HEK293 (cell line): ENCODE measurements at regions not wholly inside any gene's neighbourhood (a gene's known extent, or its start where the extent isn't known, plus 50 kb on each side); places are given as distances from the start of the nearest gene placed in this dataset.
A peak's percentile ranks its signal among the peaks of the same experiment; 100 is the strongest.

Source experiments
- CTCF ChIA-PET: fragments of 350-600 bp; formaldehyde crosslinking; extraction: SDS; loops from one replicate; lab custom pipeline; 2021; ENCODE audit warnings: antibody characterized with exemption; lab: Yijun Ruan, JAX
- POLR2A ChIA-PET: fragments of 300-600 bp; formaldehyde crosslinking; extraction: SDS; loops from one replicate; lab custom pipeline; 2020; ENCODE audit warnings: antibody characterized with exemption, inconsistent platforms; lab: Yijun Ruan, JAX
- H3K27ac ChIP-seq: fragments of 200-500 bp; sonication (Bioruptor generic); 2 replicates; pipeline ENCODE4 v1.5.1; 2014; ENCODE audit warnings: low read depth, low read length, control low read depth, inconsistent platforms; ENCODE audit errors: extremely low read depth
- H3K36me3 ChIP-seq, 2 experiments: fragments of 200-500 bp in 1 of 2; sonication (Bioruptor generic) in 1 of 2; 1 replicate in 1 of 2; 2 replicates in 1 of 2; pipeline ENCODE4 v1.5.1; 2014 to 2017; ENCODE audit warnings: inconsistent platforms in 2 of 2, low read length in 2 of 2; ENCODE audit not compliant: control insufficient read depth in 2 of 2, insufficient read depth in 1 of 2
- H3K4me1 ChIP-seq: fragments of 200-500 bp; sonication (Bioruptor generic); 2 replicates; pipeline ENCODE4 v1.5.1; 2014; ENCODE audit warnings: mild to moderate bottlenecking, low read length, inconsistent platforms; ENCODE audit not compliant: control insufficient read depth, insufficient read depth
- H3K4me3 ChIP-seq: 2 replicates; pipeline ENCODE4 v1.5.1; 2011; ENCODE audit warnings: low read depth, mild to moderate bottlenecking, control low read depth, low read length, moderate library complexity
- H3K9me3 ChIP-seq: fragments of 200-500 bp; sonication (Bioruptor generic); 2 replicates; pipeline ENCODE4 v1.5.1; 2014; ENCODE audit warnings: low read depth, low read length, inconsistent platforms; ENCODE audit not compliant: control insufficient read depth, insufficient read depth
- ATF2 ChIP-seq: fragments of 450-650 bp; formaldehyde crosslinking; IDR thresholded peaks from 2 replicates; pipeline ENCODE4 v1.5.1; 2016; ENCODE audit warnings: missing biosample characterization, missing genetic modification characterization, low read depth
- GLI4 ChIP-seq: fragments of 450-650 bp; formaldehyde crosslinking; IDR thresholded peaks from 2 replicates; pipeline ENCODE4 v1.5.1; 2016; ENCODE audit warnings: missing biosample characterization, missing genetic modification characterization
- HIC1 ChIP-seq: fragments of 450-650 bp; formaldehyde crosslinking; IDR thresholded peaks from 2 replicates; pipeline ENCODE4 v1.5.1; 2016; ENCODE audit warnings: missing biosample characterization, missing genetic modification characterization
- KLF1 ChIP-seq: fragments of 450-650 bp; formaldehyde crosslinking; IDR thresholded peaks from 2 replicates; pipeline ENCODE4 v1.5.1; 2016; ENCODE audit warnings: missing biosample characterization, missing genetic modification characterization
- KLF9 ChIP-seq: fragments of 450-650 bp; formaldehyde crosslinking; IDR thresholded peaks from 2 replicates; pipeline ENCODE4 v1.5.1; 2016; ENCODE audit warnings: missing biosample characterization, missing genetic modification characterization, low read depth
- MZF1 ChIP-seq: fragments of 450-650 bp; formaldehyde crosslinking; IDR thresholded peaks from 2 replicates; pipeline ENCODE4 v1.5.1; 2017; ENCODE audit warnings: missing biosample characterization, missing genetic modification characterization, borderline replicate concordance
- PRDM10 ChIP-seq: fragments of 450-650 bp; formaldehyde crosslinking; IDR thresholded peaks from 2 replicates; pipeline ENCODE4 v1.5.1; 2016; ENCODE audit warnings: missing biosample characterization, missing genetic modification characterization
- RBAK ChIP-seq: fragments of 450-650 bp; formaldehyde crosslinking; IDR thresholded peaks from 2 replicates; pipeline ENCODE4 v1.5.1; 2016; ENCODE audit warnings: missing biosample characterization, missing genetic modification characterization
- SP2 ChIP-seq: fragments of 450-650 bp; formaldehyde crosslinking; IDR thresholded peaks from 2 replicates; pipeline ENCODE4 v1.5.1; 2016; ENCODE audit warnings: missing biosample characterization, missing genetic modification characterization
- SP3 ChIP-seq: fragments of 450-650 bp; formaldehyde crosslinking; IDR thresholded peaks from 2 replicates; pipeline ENCODE4 v1.5.1; 2016; ENCODE audit warnings: missing biosample characterization, missing genetic modification characterization
- ZBTB21 ChIP-seq: fragments of 450-650 bp; formaldehyde crosslinking; IDR thresholded peaks from 2 replicates; pipeline ENCODE4 v1.5.1; 2017; ENCODE audit warnings: missing biosample characterization, missing genetic modification characterization
- ZNF146 ChIP-seq: fragments of 450-650 bp; formaldehyde crosslinking; IDR thresholded peaks from 2 replicates; pipeline ENCODE4 v1.5.1; 2016; ENCODE audit warnings: missing biosample characterization, missing genetic modification characterization
- ZNF175 ChIP-seq: fragments of 450-650 bp; formaldehyde crosslinking; IDR thresholded peaks from 2 replicates; pipeline ENCODE4 v1.5.1; 2016; ENCODE audit warnings: missing biosample characterization, missing genetic modification characterization
- ZNF350 ChIP-seq: fragments of 450-650 bp; formaldehyde crosslinking; IDR thresholded peaks from 2 replicates; pipeline ENCODE4 v1.5.0; 2017; ENCODE audit warnings: missing biosample characterization, mild to moderate bottlenecking, missing genetic modification characterization
- ZNF366 ChIP-seq: fragments of 450-650 bp; formaldehyde crosslinking; conservative IDR thresholded peaks from 2 replicates; pipeline ENCODE4 v1.5.1; 2016; ENCODE audit warnings: missing biosample characterization, missing genetic modification characterization
- ZNF394 ChIP-seq: fragments of 450-650 bp; formaldehyde crosslinking; IDR thresholded peaks from 2 replicates; pipeline ENCODE4 v1.5.1; 2016; ENCODE audit warnings: missing biosample characterization, missing genetic modification characterization, mild to moderate bottlenecking, moderate library complexity, borderline replicate concordance
- ZNF426 ChIP-seq: fragments of 450-650 bp; formaldehyde crosslinking; IDR thresholded peaks from 2 replicates; pipeline ENCODE4 v1.5.1; 2017; ENCODE audit warnings: missing biosample characterization, missing genetic modification characterization, mild to moderate bottlenecking, inconsistent platforms, moderate library complexity
- ZNF449 ChIP-seq: fragments of 450-650 bp; formaldehyde crosslinking; IDR thresholded peaks from 2 replicates; pipeline ENCODE4 v1.5.1; 2017; ENCODE audit warnings: missing biosample characterization, mild to moderate bottlenecking, missing genetic modification characterization, moderate library complexity
- ZNF610 ChIP-seq: fragments of 450-650 bp; formaldehyde crosslinking; IDR thresholded peaks from 2 replicates; pipeline ENCODE4 v1.5.1; 2016; ENCODE audit warnings: missing biosample characterization, missing genetic modification characterization, borderline replicate concordance
- ZNF621 ChIP-seq: fragments of 450-650 bp; formaldehyde crosslinking; IDR thresholded peaks from 2 replicates; pipeline ENCODE4 v1.5.1; 2017; ENCODE audit warnings: missing biosample characterization, missing genetic modification characterization
- ZNF664 ChIP-seq: fragments of 450-650 bp; formaldehyde crosslinking; IDR thresholded peaks from 2 replicates; pipeline ENCODE4 v1.5.1; 2016; ENCODE audit warnings: missing biosample characterization, missing genetic modification characterization
- ZNF701 ChIP-seq: fragments of 450-650 bp; formaldehyde crosslinking; IDR thresholded peaks from 2 replicates; pipeline ENCODE4 v1.5.1; 2016; ENCODE audit warnings: missing biosample characterization, missing genetic modification characterization

GRCh38 chr3:41024031-41024836, 175.1 kb upstream of the CTNNB1 start:
- no peaks in the 10 kb centered on the region for H3K36me3 ChIP-seq
- CTCF ChIA-PET: interaction anchor here (0.6 kb wide), 1 partner anchor 379 kb away, joined by 3 read pairs; no protein-coding TSS in a partner anchor
- TF ChIP-seq ZNF621: no peak
- no peak for TF ChIP-seq ZNF146 (tag by site-specific recombination)
- TF ChIP-seq HIC1 (tag by site-specific recombination): no peak
- TF ChIP-seq MZF1 (tag by site-specific recombination): no peak
- TF ChIP-seq ZBTB21 (tag by site-specific recombination): no peak
- no peak for TF ChIP-seq ZNF394 (tag by site-specific recombination)
- TF ChIP-seq ZNF701: no peak
- TF ChIP-seq ZNF426: no peak
- TF ChIP-seq PRDM10 (tag by site-specific recombination): no peak
- TF ChIP-seq KLF1 (tag by site-specific recombination): no peak
- no peak for TF ChIP-seq SP3 (tag by site-specific recombination)
- no peak for TF ChIP-seq RBAK (tag by site-specific recombination)
- TF ChIP-seq SP2 (tag by site-specific recombination): no peak
- TF ChIP-seq GLI4 (tag by site-specific recombination): no peak
- no peak for TF ChIP-seq ZNF664
- no peak for TF ChIP-seq ZNF610 (tag by site-specific recombination)
- no peak for TF ChIP-seq KLF9
- no peak for TF ChIP-seq ZNF366 (tag by site-specific recombination)
- TF ChIP-seq, all 188 proteins: peak for 0
- Histone ChIP-seq H3K4me3 (no peak overlapping the region), H3K4me1 (no peaks in the 10 kb centered on the region), H3K9me3 (no peaks in the 10 kb centered on the region), H3K27ac (no peak overlapping the region)
- POLR2A ChIA-PET: interaction anchor here (1.5 kb wide), 1 partner anchor 175 kb away, joined by 3 read pairs; the partner anchor contains the start of gene CTNNB1

- H3K4me3 ChIP-seq: no peak overlapping the region
- no peaks in the 10 kb centered on the region for H3K4me1 ChIP-seq
- H3K9me3 ChIP-seq: no peaks in the 10 kb centered on the region
- ChIA-PET POLR2A (no interaction called here), CTCF (interaction anchor here (1.0 to 1.6 kb wide), 2 partner anchors 9 to 64 kb away, joined by 3 read pairs; no protein-coding TSS in a partner anchor)
- H3K27ac ChIP-seq: no peak overlapping the region
- no peaks in the 10 kb centered on the region for H3K36me3 ChIP-seq
- TF ChIP-seq ZNF449 (tag by site-specific recombination): no peak
- no peak for TF ChIP-seq ZNF701
- TF ChIP-seq ZNF350 (tag by site-specific recombination): no peak
- no peak for TF ChIP-seq ZNF175 (tag by site-specific recombination)
- peak; percentile 73 for TF ChIP-seq ATF2 (tag by site-specific recombination)
Measured at GRCh38 chr3:41026394-41027177, 172.7 kb upstream of the CTNNB1 start.
